ENCODE measurements at regions not wholly inside any gene's neighbourhood (a gene's known extent, or its start where the extent isn't known, plus 50 kb on each side); places are given as distances from the start of the nearest gene placed in this dataset.

- no peak overlapping the region for H3K27ac ChIP-seq
- no peaks in the 10 kb centered on the region for H3K36me3 ChIP-seq
- H3K4me3 ChIP-seq = no peak overlapping the region
- no peak for TF ChIP-seq POLR2A (IDR thresholded peaks at IDR 0.05)
- TF ChIP-seq POLR2AphosphoS5 (IDR thresholded peaks at IDR 0.05) = no peak
- no peaks in the 10 kb centered on the region for H3K4me1 ChIP-seq
- no peaks in the 10 kb centered on the region for H3K9me3 ChIP-seq
- no peak for DNase-seq
- no peaks in the 10 kb centered on the region for H3K27me3 ChIP-seq (replicated peaks in 1 of 7)
- intact Hi-C loops (cut with DNase I; ENCODE audit: low total_unique reads) = no loop called here
Measured at GRCh38 chr13:109517517-109517916, 268.9 kb downstream of the IRS2 start.

GRCh38 chr13:109516186-109516585, 270.2 kb downstream of the IRS2 start:
- H3K9me3 ChIP-seq = no peaks in the 10 kb centered on the region
- no peaks in the 10 kb centered on the region for H3K27me3 ChIP-seq (replicated peaks in 1 of 7)
- no peaks in the 10 kb centered on the region for H3K4me1 ChIP-seq
- WGBS, 5 donors = 57 to 73% (median 68%) methylated on average over 4 of the region's 4 CpGs
- H3K4me3 ChIP-seq = no peak overlapping the region
- no peaks in the 10 kb centered on the region for H3K36me3 ChIP-seq
- intact Hi-C loops (cut with DNase I; ENCODE audit: low total_unique reads) = no loop called here
- TF ChIP-seq POLR2AphosphoS5 (IDR thresholded peaks at IDR 0.05) (no peak), POLR2A (IDR thresholded peaks at IDR 0.05) (no peak)
- TF ChIP-seq, protein P1, sequence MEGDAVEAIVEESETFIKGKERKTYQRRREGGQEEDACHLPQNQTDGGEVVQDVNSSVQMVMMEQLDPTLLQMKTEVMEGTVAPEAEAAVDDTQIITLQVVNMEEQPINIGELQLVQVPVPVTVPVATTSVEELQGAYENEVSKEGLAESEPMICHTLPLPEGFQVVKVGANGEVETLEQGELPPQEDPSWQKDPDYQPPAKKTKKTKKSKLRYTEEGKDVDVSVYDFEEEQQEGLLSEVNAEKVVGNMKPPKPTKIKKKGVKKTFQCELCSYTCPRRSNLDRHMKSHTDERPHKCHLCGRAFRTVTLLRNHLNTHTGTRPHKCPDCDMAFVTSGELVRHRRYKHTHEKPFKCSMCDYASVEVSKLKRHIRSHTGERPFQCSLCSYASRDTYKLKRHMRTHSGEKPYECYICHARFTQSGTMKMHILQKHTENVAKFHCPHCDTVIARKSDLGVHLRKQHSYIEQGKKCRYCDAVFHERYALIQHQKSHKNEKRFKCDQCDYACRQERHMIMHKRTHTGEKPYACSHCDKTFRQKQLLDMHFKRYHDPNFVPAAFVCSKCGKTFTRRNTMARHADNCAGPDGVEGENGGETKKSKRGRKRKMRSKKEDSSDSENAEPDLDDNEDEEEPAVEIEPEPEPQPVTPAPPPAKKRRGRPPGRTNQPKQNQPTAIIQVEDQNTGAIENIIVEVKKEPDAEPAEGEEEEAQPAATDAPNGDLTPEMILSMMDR (IDR thresholded peaks at IDR 0.05 in 8 of 11, conservative IDR thresholded peaks at IDR 0.05 in 3 of 11) = no peak
- H3K27ac ChIP-seq = no peak overlapping the region
- no peak for DNase-seq

DNA sequence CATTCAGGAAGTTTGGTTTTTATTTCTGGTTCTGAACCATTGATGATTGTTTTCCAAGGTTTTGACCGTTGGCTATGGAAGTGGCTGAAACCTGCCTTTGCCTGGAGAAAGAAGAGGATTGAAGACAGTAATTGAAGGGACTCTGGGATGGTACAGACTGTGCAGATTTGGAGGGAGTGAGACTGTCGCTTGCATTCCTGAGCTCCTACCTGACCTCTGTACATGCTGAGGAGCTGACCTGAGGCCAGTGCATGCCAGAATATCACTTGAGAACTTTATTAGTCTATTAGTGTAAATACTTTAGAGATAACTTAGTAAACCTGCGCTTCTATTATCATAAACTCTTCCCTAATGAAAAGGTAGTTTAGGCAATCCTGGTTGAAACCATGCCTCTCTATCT, 276.4 kb downstream of the IRS2 start:
- Histone ChIP-seq H3K27ac (no peak overlapping the region), H3K4me1 (no peaks in the 10 kb centered on the region), H3K36me3 (no peaks in the 10 kb centered on the region), H3K4me3 (no peak overlapping the region), H3K9me3 (peaks cover 0 to 8% (median 0%) of the 10 kb centered on the region in 8 donors), H3K27me3 (replicated peaks in 1 of 7) (peaks cover 0 to 12% (median 0%) of the 10 kb centered on the region in 7 donors)
- 81 to 87% (median 82%) methylated on average over 3 of the region's 3 CpGs for whole genome bisulfite sequencing, 5 donors
- TF ChIP-seq POLR2AphosphoS5 (IDR thresholded peaks at IDR 0.05) (no peak), POLR2A (IDR thresholded peaks at IDR 0.05) (no peak)
- TF ChIP-seq, protein P1 (IDR thresholded peaks at IDR 0.05 in 8 of 11, conservative IDR thresholded peaks at IDR 0.05 in 3 of 11) = no peak
- intact Hi-C loops (cut with DNase I; ENCODE audit: low total_unique reads) = no loop called here
- no peak for DNase-seq

DNA sequence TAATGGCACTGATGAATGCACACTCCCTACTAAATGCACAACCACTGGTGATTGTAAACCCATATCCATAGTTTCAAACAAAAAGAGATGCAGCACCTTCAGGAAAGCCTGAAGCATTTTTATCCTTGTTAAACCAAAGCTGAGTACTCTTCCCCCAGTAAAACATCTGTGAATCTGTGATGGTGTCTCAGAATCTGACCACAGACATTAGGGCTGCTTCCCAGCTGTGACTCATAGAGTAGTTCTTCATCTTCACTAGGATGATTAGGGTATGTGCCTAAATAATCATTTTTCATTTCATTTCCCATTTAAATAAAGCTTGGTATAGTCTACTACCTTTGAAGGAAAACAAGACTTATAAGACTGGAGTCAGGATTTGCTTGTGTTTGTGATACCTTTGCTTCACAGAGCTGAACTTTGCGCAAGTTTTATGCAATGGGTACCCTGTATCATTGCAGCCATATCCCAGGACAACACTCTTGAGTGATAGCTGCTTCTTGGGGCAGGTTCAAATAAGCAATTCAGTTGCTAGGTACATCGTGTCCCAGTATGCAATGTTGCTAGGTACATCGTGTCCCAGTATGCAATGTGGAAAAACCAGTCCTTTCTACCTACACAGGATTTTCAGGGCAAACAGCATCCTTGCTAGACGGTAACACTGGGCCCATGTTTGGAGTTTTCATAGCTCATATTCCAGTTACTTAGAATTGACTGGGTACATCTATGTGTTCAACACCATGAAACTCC, 277.1 kb downstream of the IRS2 start:
- intact Hi-C loops (cut with DNase I; ENCODE audit: low total_unique reads) = no loop called here
- TF ChIP-seq POLR2AphosphoS5 (IDR thresholded peaks at IDR 0.05) (no peak), POLR2A (IDR thresholded peaks at IDR 0.05) (no peak)
- TF ChIP-seq, protein P1 (IDR thresholded peaks at IDR 0.05 in 8 of 11, conservative IDR thresholded peaks at IDR 0.05 in 3 of 11) = no peak
- WGBS, 5 donors = 83 to 90% (median 89%) methylated on average over 4 of the region's 4 CpGs

More for the DNA sequence above, 277.1 kb downstream of the IRS2 start:
- H3K27me3 ChIP-seq (replicated peaks in 1 of 7) = peaks cover 0 to 12% (median 0%) of the 10 kb centered on the region in 7 donors
- no peak overlapping the region for H3K4me3 ChIP-seq
- DNase-seq = no peak
- no peaks in the 10 kb centered on the region for H3K4me1 ChIP-seq
- no peaks in the 10 kb centered on the region for H3K36me3 ChIP-seq
- peaks cover 0 to 8% (median 0%) of the 10 kb centered on the region in 8 donors for H3K9me3 ChIP-seq
- no peak overlapping the region for H3K27ac ChIP-seq

Measured in spleen (tissue), 11 donors.